ENCODE measurements at regions not wholly inside any gene's neighbourhood (a gene's known extent, or its start where the extent isn't known, plus 50 kb on each side); places are given as distances from the start of the nearest gene placed in this dataset.
"Not testable (repeated sequence)": the region's sequence is repeated elsewhere in the genome, so short reads cannot be mapped to it uniquely, and the experiment has no call there.

GRCh38 chr3:101999177-101999779 lies 150.0 kb downstream of the NFKBIZ start:
- Histone ChIP-seq H3K36me3 (ENCODE audit: insufficient read depth, low read length) (no peaks in the 10 kb centered on the region), H3K4me1 (ENCODE audit: insufficient read depth, low read length) (peaks cover 10% of the 10 kb centered on the region), H3K27me3 (ENCODE audit: control insufficient read depth in 1 of 2, insufficient read depth in 2 of 2, low read length in 2 of 2) (no peaks in the 10 kb centered on the region), H3K9ac (ENCODE audit: low read length) (no peak overlapping the region), H3K4me3 (ENCODE audit: low read depth in 1 of 2, low read length in 2 of 2) (no peak overlapping the region), H3K27ac (ENCODE audit: low read depth, low read length) (no peak overlapping the region), H3K9me3 (ENCODE audit: low read length) (no peaks in the 10 kb centered on the region)

- Histone ChIP-seq H3K4me1 (ENCODE audit: insufficient read depth, low read length) (peaks cover 10% of the 10 kb centered on the region), H3K27ac (ENCODE audit: low read depth, low read length) (no peak overlapping the region), H3K36me3 (ENCODE audit: insufficient read depth, low read length) (no peaks in the 10 kb centered on the region), H3K4me3 (ENCODE audit: low read depth in 1 of 2, low read length in 2 of 2) (no peak overlapping the region), H3K9ac (ENCODE audit: low read length) (no peak overlapping the region), H3K9me3 (ENCODE audit: low read length) (no peaks in the 10 kb centered on the region), H3K27me3 (ENCODE audit: control insufficient read depth in 1 of 2, insufficient read depth in 2 of 2, low read length in 2 of 2) (no peaks in the 10 kb centered on the region)
Measured at GRCh38 chr3:102000620-102001209, 151.4 kb downstream of the NFKBIZ start.

DNA sequence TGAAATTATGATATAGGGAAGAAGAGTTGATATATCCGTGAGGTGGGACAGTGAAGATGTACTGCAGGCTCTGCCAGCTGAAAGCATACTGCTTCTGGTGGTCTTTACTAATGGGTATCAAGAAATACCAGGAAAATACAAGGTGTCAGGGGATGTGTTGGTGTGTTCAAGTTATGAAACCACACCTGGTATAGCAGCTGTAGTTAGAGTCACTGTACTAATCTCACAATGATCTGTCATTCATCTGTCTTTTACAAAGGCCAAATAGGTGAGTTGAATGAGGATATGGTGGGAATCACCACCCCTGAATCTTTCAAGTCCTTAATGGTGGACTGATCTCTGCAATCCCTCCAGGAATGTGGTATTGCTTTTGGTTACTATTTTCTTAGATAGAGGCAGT lies 152.7 kb downstream of the NFKBIZ start:
- H3K4me1 ChIP-seq (ENCODE audit: insufficient read depth, low read length), result peaks cover 14% of the 10 kb centered on the region
- H3K27ac ChIP-seq (ENCODE audit: low read depth, low read length), result no peak overlapping the region
- no peaks in the 10 kb centered on the region for H3K9me3 ChIP-seq (ENCODE audit: low read length)
- no peak overlapping the region for H3K9ac ChIP-seq (ENCODE audit: low read length)
- no peak overlapping the region for H3K4me3 ChIP-seq (ENCODE audit: low read depth in 1 of 2, low read length in 2 of 2)
- no peaks in the 10 kb centered on the region for H3K36me3 ChIP-seq (ENCODE audit: insufficient read depth, low read length)
- H3K27me3 ChIP-seq (ENCODE audit: control insufficient read depth in 1 of 2, insufficient read depth in 2 of 2, low read length in 2 of 2), result no peaks in the 10 kb centered on the region

- Histone ChIP-seq H3K4me3 (ENCODE audit: low read depth in 1 of 2, low read length in 2 of 2) (no peak overlapping the region), H3K9ac (ENCODE audit: low read length) (no peak overlapping the region), H3K27ac (ENCODE audit: low read depth, low read length) (no peak overlapping the region), H3K4me1 (ENCODE audit: insufficient read depth, low read length) (peaks cover 8% of the 10 kb centered on the region), H3K27me3 (ENCODE audit: control insufficient read depth in 1 of 2, insufficient read depth in 2 of 2, low read length in 2 of 2) (no peaks in the 10 kb centered on the region), H3K36me3 (ENCODE audit: insufficient read depth, low read length) (no peaks in the 10 kb centered on the region), H3K9me3 (ENCODE audit: low read length) (no peaks in the 10 kb centered on the region)
Measured at GRCh38 chr3:102004561-102004960, 155.2 kb downstream of the NFKBIZ start.

- H3K4me1 ChIP-seq (ENCODE audit: insufficient read depth, low read length), result peaks cover 7% of the 10 kb centered on the region
- no peaks in the 10 kb centered on the region for H3K27me3 ChIP-seq (ENCODE audit: control insufficient read depth in 1 of 2, insufficient read depth in 2 of 2, low read length in 2 of 2)
- no peaks in the 10 kb centered on the region for H3K36me3 ChIP-seq (ENCODE audit: insufficient read depth, low read length)
- H3K27ac ChIP-seq (ENCODE audit: low read depth, low read length), result no peak overlapping the region
- no peaks in the 10 kb centered on the region for H3K9me3 ChIP-seq (ENCODE audit: low read length)
- no peak overlapping the region for H3K4me3 ChIP-seq (ENCODE audit: low read depth in 1 of 2, low read length in 2 of 2)
- H3K9ac ChIP-seq (ENCODE audit: low read length), result no peak overlapping the region
Measured at GRCh38 chr3:102005551-102005950, 156.2 kb downstream of the NFKBIZ start.

- H3K9ac ChIP-seq (ENCODE audit: low read length), result no peak overlapping the region
- H3K9me3 ChIP-seq (ENCODE audit: low read length), result no peaks in the 10 kb centered on the region
- no peaks in the 10 kb centered on the region for H3K27me3 ChIP-seq (ENCODE audit: control insufficient read depth in 1 of 2, insufficient read depth in 2 of 2, low read length in 2 of 2)
- H3K4me1 ChIP-seq (ENCODE audit: insufficient read depth, low read length), result peaks cover 7% of the 10 kb centered on the region
- no peak overlapping the region for H3K27ac ChIP-seq (ENCODE audit: low read depth, low read length)
- no peaks in the 10 kb centered on the region for H3K36me3 ChIP-seq (ENCODE audit: insufficient read depth, low read length)
- H3K4me3 ChIP-seq (ENCODE audit: low read depth in 1 of 2, low read length in 2 of 2), result no peak overlapping the region
Measured at GRCh38 chr3:102006812-102007485, 157.6 kb downstream of the NFKBIZ start.

GRCh38 chr3:102008436-102008835 lies 159.1 kb downstream of the NFKBIZ start:
- not testable (repeated sequence) for H3K4me1 ChIP-seq (ENCODE audit: insufficient read depth, low read length); H3K27ac ChIP-seq (ENCODE audit: low read depth, low read length); H3K36me3 ChIP-seq (ENCODE audit: insufficient read depth, low read length); H3K4me3 ChIP-seq (ENCODE audit: low read depth in 1 of 2, low read length in 2 of 2); H3K9me3 ChIP-seq (ENCODE audit: low read length); H3K27me3 ChIP-seq (ENCODE audit: control insufficient read depth in 1 of 2, insufficient read depth in 2 of 2, low read length in 2 of 2); H3K9ac ChIP-seq (ENCODE audit: low read length)

- no peaks in the 10 kb centered on the region for H3K9me3 ChIP-seq (ENCODE audit: low read length)
- no peaks in the 10 kb centered on the region for H3K4me1 ChIP-seq (ENCODE audit: insufficient read depth, low read length)
- no peak overlapping the region for H3K4me3 ChIP-seq (ENCODE audit: low read depth in 1 of 2, low read length in 2 of 2)
- no peaks in the 10 kb centered on the region for H3K27me3 ChIP-seq (ENCODE audit: control insufficient read depth in 1 of 2, insufficient read depth in 2 of 2, low read length in 2 of 2)
- H3K9ac ChIP-seq (ENCODE audit: low read length), result no peak overlapping the region
- H3K36me3 ChIP-seq (ENCODE audit: insufficient read depth, low read length), result no peaks in the 10 kb centered on the region
- H3K27ac ChIP-seq (ENCODE audit: low read depth, low read length), result no peak overlapping the region
Measured at GRCh38 chr3:102016417-102016816, 167.1 kb downstream of the NFKBIZ start.

- Histone ChIP-seq H3K36me3 (ENCODE audit: insufficient read depth, low read length) (no peaks in the 10 kb centered on the region), H3K9ac (ENCODE audit: low read length) (no peak overlapping the region), H3K27me3 (ENCODE audit: control insufficient read depth in 1 of 2, insufficient read depth in 2 of 2, low read length in 2 of 2) (no peaks in the 10 kb centered on the region), H3K4me1 (ENCODE audit: insufficient read depth, low read length) (no peaks in the 10 kb centered on the region), H3K27ac (ENCODE audit: low read depth, low read length) (no peak overlapping the region), H3K4me3 (ENCODE audit: low read depth in 1 of 2, low read length in 2 of 2) (no peak overlapping the region), H3K9me3 (ENCODE audit: low read length) (no peaks in the 10 kb centered on the region)
Measured at GRCh38 chr3:102017784-102018183, 168.5 kb downstream of the NFKBIZ start.

- H3K27me3 ChIP-seq (ENCODE audit: control insufficient read depth in 1 of 2, insufficient read depth in 2 of 2, low read length in 2 of 2), result no peaks in the 10 kb centered on the region
- no peaks in the 10 kb centered on the region for H3K36me3 ChIP-seq (ENCODE audit: insufficient read depth, low read length)
- no peaks in the 10 kb centered on the region for H3K9me3 ChIP-seq (ENCODE audit: low read length)
- no peak overlapping the region for H3K4me3 ChIP-seq (ENCODE audit: low read depth in 1 of 2, low read length in 2 of 2)
- no peak overlapping the region for H3K9ac ChIP-seq (ENCODE audit: low read length)
- no peaks in the 10 kb centered on the region for H3K4me1 ChIP-seq (ENCODE audit: insufficient read depth, low read length)
- no peak overlapping the region for H3K27ac ChIP-seq (ENCODE audit: low read depth, low read length)
Measured at GRCh38 chr3:102018551-102018950, 169.2 kb downstream of the NFKBIZ start.

GRCh38 chr3:102020735-102021134 lies 171.4 kb downstream of the NFKBIZ start:
- Histone ChIP-seq H3K4me3 (ENCODE audit: low read depth in 1 of 2, low read length in 2 of 2) (no peak overlapping the region), H3K27me3 (ENCODE audit: control insufficient read depth in 1 of 2, insufficient read depth in 2 of 2, low read length in 2 of 2) (no peaks in the 10 kb centered on the region), H3K4me1 (ENCODE audit: insufficient read depth, low read length) (no peaks in the 10 kb centered on the region), H3K36me3 (ENCODE audit: insufficient read depth, low read length) (no peaks in the 10 kb centered on the region), H3K9ac (ENCODE audit: low read length) (no peak overlapping the region), H3K27ac (ENCODE audit: low read depth, low read length) (no peak overlapping the region), H3K9me3 (ENCODE audit: low read length) (no peaks in the 10 kb centered on the region)
